22Rv1 (cell line): ENCODE measurements at regions not wholly inside any gene's neighbourhood (a gene's known extent, or its start where the extent isn't known, plus 50 kb on each side); places are given as distances from the start of the nearest gene placed in this dataset.

Experiments
- CTCF ChIP-seq: fragments of 450-650 bp; IDR thresholded peaks from 2 replicates; pipeline ENCODE4 v1.5.1; 2017; ENCODE audit warnings: mild to moderate bottlenecking
- ZFX ChIP-seq: fragments of 450-650 bp; IDR thresholded peaks from 2 replicates; pipeline ENCODE4 v1.6.1; 2017; ENCODE audit warnings: antibody characterized with exemption, borderline replicate concordance

DNA sequence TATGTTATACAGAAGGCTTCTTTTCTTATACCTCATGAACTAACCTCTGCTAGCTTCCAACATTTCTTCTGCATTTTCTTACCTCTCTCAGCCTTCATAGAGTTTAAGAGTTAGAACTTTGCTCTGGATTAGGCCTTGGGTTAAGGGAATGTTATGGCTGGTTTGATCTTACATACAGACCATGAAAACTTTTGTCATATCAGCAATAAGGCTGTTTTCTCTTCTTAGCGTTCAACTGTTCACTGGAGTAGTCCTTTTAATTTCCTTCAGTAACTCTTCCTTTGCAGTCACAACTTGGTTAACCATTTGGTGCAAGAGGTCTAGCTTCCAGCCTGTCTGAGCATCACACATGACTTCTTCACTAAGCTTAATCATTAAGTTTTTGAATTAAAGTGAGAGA lies 329.0 kb upstream of the CCNG1 start:
- TF ChIP-seq CTCF (no peak), ZFX (no peak)
